SU-DHL-6 (cell line): ENCODE measurements at regions not wholly inside any gene's neighbourhood (a gene's known extent, or its start where the extent isn't known, plus 50 kb on each side); places are given as distances from the start of the nearest gene placed in this dataset.

Experiments used
- H2AFZ ChIP-seq: fragments of 200-600 bp; sonication (generic); 2 replicates; pipeline ENCODE4 v1.6.1; 2014; ENCODE audit warnings: low read depth, mild to moderate bottlenecking, moderate library complexity, mixed read lengths, antibody characterized with exemption, low read length; ENCODE audit not compliant: severe bottlenecking
- H3F3A ChIP-seq: fragments of 200-600 bp; shearing (Covaris generic); 2 replicates; pipeline ENCODE4 v1.6.0; 2016; ENCODE audit warnings: antibody characterized with exemption, mild to moderate bottlenecking; ENCODE audit not compliant: insufficient read depth
- H3K27ac ChIP-seq: fragments of 200-600 bp; sonication (generic); 2 replicates; pipeline ENCODE4 v1.5.1; 2016; ENCODE audit warnings: low read depth, mild to moderate bottlenecking, low read length, moderate library complexity, mixed read lengths
- H3K27me3 ChIP-seq: fragments of 200-600 bp; sonication (generic), shearing (Covaris generic); 2 replicates; pipeline ENCODE4 v1.6.0; 2014; ENCODE audit warnings: mild to moderate bottlenecking, low read length
- H3K36me3 ChIP-seq: fragments of 200-600 bp; sonication (generic); 2 replicates; pipeline ENCODE4 v1.6.1; 2014; ENCODE audit warnings: mild to moderate bottlenecking, low read length, mixed read lengths
- H3K4me2 ChIP-seq: fragments of 300-600, 200-600 bp; shearing (Covaris generic), sonication (generic); 2 replicates; pipeline ENCODE4 v1.6.0; 2014; ENCODE audit warnings: low read length, low read depth, mild to moderate bottlenecking; ENCODE audit not compliant: poor library complexity, severe bottlenecking
- H3K4me3 ChIP-seq: fragments of 200-600 bp; sonication (generic); 2 replicates; pipeline ENCODE4 v1.5.1; 2014; ENCODE audit warnings: antibody characterized with exemption, low read length, mild to moderate bottlenecking, mixed read lengths; ENCODE audit not compliant: insufficient read depth, poor library complexity, severe bottlenecking
- H3K79me2 ChIP-seq: fragments of 200-600 bp; sonication (generic); 2 replicates; pipeline ENCODE4 v1.6.1; 2014; ENCODE audit warnings: mild to moderate bottlenecking, low read length, moderate library complexity; ENCODE audit not compliant: insufficient read depth
- H3K9ac ChIP-seq: fragments of 200-600 bp; sonication (generic); 2 replicates; pipeline ENCODE4 v1.7.0; 2014; ENCODE audit warnings: mild to moderate bottlenecking, low read length
- H3K9me2 ChIP-seq: fragments of 200-600 bp; sonication (generic); replicated peaks from 2 replicates; pipeline ENCODE4 v1.6.1; 2014; ENCODE audit warnings: low read length; ENCODE audit not compliant: insufficient read depth
- H3K9me3 ChIP-seq: fragments of 200-600 bp; sonication (generic); 2 replicates; pipeline ENCODE4 v1.6.1; 2014; ENCODE audit warnings: low read length, mixed read lengths; ENCODE audit not compliant: insufficient read depth
- H4K20me1 ChIP-seq: fragments of 200-600 bp; sonication (generic); 2 replicates; pipeline ENCODE4 v1.6.1; 2014; ENCODE audit warnings: low read depth, mild to moderate bottlenecking, antibody characterized with exemption, low read length, moderate library complexity, mixed read lengths
- CTCF ChIP-seq: fragments of 200-600 bp; sonication (generic); IDR thresholded peaks from one replicate; pipeline ENCODE4 v1.5.1; 2017; ENCODE audit warnings: antibody characterized with exemption, mild to moderate bottlenecking, low read length, moderate library complexity; ENCODE audit not compliant: insufficient read depth, poor library complexity, severe bottlenecking
- EZH2phosphoT487 ChIP-seq: fragments of 200-600 bp; sonication (generic), shearing (Covaris generic); conservative IDR thresholded peaks from 2 replicates; pipeline ENCODE4 v1.6.1; 2018; ENCODE audit warnings: mild to moderate bottlenecking, antibody characterized with exemption, low read length, moderate library complexity, mixed read lengths

DNA sequence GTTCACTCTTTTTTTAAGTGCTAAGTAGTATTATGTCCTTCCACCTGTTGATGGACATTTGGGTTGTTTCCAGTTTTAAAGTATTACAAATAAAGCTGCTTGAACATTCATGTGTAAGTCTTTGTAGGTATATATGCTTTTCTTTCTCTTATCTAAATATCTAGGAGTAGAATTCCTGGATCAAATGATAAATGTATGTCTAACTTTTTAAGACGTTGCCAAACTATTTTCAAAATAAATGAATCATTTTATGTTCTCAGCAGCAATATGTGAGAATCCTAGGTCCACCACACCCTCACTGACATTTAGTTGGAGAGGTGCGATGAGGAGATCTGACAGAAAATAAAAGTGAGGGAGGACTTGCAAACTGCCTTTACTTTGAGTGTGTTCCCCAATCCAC is 291.7 kb upstream of the UGT8 start:
- no peak overlapping the region for H3K4me3 ChIP-seq
- no peaks in the 10 kb centered on the region for H4K20me1 ChIP-seq
- H3F3A ChIP-seq, result no peaks in the 10 kb centered on the region
- H3K9me2 ChIP-seq, result no peaks in the 10 kb centered on the region
- no peak overlapping the region for H2AFZ ChIP-seq
- no peak overlapping the region for H3K9ac ChIP-seq
- no peaks in the 10 kb centered on the region for H3K27me3 ChIP-seq
- H3K9me3 ChIP-seq, result no peaks in the 10 kb centered on the region
- no peaks in the 10 kb centered on the region for H3K79me2 ChIP-seq
- H3K4me2 ChIP-seq, result no peak overlapping the region
- TF ChIP-seq EZH2phosphoT487, result no peak
- no peak for TF ChIP-seq CTCF
- H3K27ac ChIP-seq, result no peak overlapping the region
- H3K36me3 ChIP-seq, result no peaks in the 10 kb centered on the region

- Histone ChIP-seq H2AFZ (no peak overlapping the region), H3K9me3 (no peaks in the 10 kb centered on the region), H3F3A (no peaks in the 10 kb centered on the region), H3K4me2 (no peak overlapping the region), H3K4me3 (no peak overlapping the region), H3K36me3 (no peaks in the 10 kb centered on the region), H3K9me2 (no peaks in the 10 kb centered on the region), H4K20me1 (no peaks in the 10 kb centered on the region), H3K27me3 (no peaks in the 10 kb centered on the region), H3K79me2 (no peaks in the 10 kb centered on the region), H3K9ac (no peak overlapping the region), H3K27ac (no peak overlapping the region)
- TF ChIP-seq EZH2phosphoT487, result no peak
- no peak for TF ChIP-seq CTCF
Measured at GRCh38 chr4:114310296-114310925, 288.2 kb upstream of the UGT8 start.

- no peak overlapping the region for H3K4me2 ChIP-seq
- H3K27ac ChIP-seq, result no peak overlapping the region
- no peaks in the 10 kb centered on the region for H3K27me3 ChIP-seq
- H3K79me2 ChIP-seq, result no peaks in the 10 kb centered on the region
- no peaks in the 10 kb centered on the region for H4K20me1 ChIP-seq
- no peak for TF ChIP-seq EZH2phosphoT487
- no peak for TF ChIP-seq CTCF
- H3K9me2 ChIP-seq, result no peaks in the 10 kb centered on the region
- no peaks in the 10 kb centered on the region for H3F3A ChIP-seq
- H3K9ac ChIP-seq, result no peak overlapping the region
- no peak overlapping the region for H2AFZ ChIP-seq
- H3K9me3 ChIP-seq, result no peaks in the 10 kb centered on the region
- no peak overlapping the region for H3K4me3 ChIP-seq
- no peaks in the 10 kb centered on the region for H3K36me3 ChIP-seq
Measured at GRCh38 chr4:114311787-114312186, 286.8 kb upstream of the UGT8 start.
